ENCODE measurements at regions not wholly inside any gene's neighbourhood (a gene's known extent, or its start where the extent isn't known, plus 50 kb on each side); places are given as distances from the start of the nearest gene placed in this dataset.

DNA sequence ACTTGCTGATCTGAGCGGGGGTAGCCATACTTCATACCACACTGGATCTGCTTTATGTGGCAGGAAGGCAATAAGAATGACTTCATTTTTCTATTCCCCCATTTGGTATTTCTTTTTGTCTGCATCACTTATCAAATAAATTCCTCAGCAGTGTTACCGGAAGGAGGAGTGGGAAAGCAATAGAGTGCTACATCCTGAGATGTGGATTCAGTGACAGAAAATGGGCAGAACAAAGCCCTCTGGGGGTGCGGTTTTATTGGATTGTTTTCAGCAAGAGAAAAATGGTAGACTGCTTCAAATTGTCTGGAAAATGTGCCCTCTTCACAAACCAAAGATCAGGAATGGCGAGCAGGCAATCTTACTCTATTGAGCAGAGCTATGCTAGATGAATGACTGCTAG, 751.9 kb upstream of the NEGR1 start:
- TF ChIP-seq, protein P1, sequence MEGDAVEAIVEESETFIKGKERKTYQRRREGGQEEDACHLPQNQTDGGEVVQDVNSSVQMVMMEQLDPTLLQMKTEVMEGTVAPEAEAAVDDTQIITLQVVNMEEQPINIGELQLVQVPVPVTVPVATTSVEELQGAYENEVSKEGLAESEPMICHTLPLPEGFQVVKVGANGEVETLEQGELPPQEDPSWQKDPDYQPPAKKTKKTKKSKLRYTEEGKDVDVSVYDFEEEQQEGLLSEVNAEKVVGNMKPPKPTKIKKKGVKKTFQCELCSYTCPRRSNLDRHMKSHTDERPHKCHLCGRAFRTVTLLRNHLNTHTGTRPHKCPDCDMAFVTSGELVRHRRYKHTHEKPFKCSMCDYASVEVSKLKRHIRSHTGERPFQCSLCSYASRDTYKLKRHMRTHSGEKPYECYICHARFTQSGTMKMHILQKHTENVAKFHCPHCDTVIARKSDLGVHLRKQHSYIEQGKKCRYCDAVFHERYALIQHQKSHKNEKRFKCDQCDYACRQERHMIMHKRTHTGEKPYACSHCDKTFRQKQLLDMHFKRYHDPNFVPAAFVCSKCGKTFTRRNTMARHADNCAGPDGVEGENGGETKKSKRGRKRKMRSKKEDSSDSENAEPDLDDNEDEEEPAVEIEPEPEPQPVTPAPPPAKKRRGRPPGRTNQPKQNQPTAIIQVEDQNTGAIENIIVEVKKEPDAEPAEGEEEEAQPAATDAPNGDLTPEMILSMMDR (IDR thresholded peaks at IDR 0.05), result no peak
- no peak for TF ChIP-seq ZFX (IDR thresholded peaks at IDR 0.05; ENCODE audit: borderline replicate concordance)

All from 22Rv1 (cell line).